Right lobe of liver (tissue), 6 donors: ENCODE measurements at regions not wholly inside any gene's neighbourhood (a gene's known extent, or its start where the extent isn't known, plus 50 kb on each side); places are given as distances from the start of the nearest gene placed in this dataset.
A peak's percentile ranks its signal among the peaks of the same experiment; 100 is the strongest.

Experiments used
- ATAC-seq, 4 donors: fragments of 200-7000 bp; cut with Tn5 transposase; one replicate each; pipeline ENCODE4 v1.9.1; 2020; ENCODE audit warnings: mild to moderate bottlenecking in 4 of 4, moderate library complexity in 4 of 4
- DNase-seq, 3 donors: peaks; one replicate each; pipeline ENCODE4 v3.0.0-alpha.2; 2020
- H3K27ac ChIP-seq, 3 donors: fragments of 200-600 bp; one replicate each; pipeline ENCODE4 v1.8.0; 2022
- H3K27me3 ChIP-seq, 2 donors: fragments of 200-600 bp; one replicate each; pipeline ENCODE4 v1.8.0; 2022
- H3K36me3 ChIP-seq, 4 donors: fragments of 200-600 bp; sonication (generic) in 1 of 4; one replicate each; pipeline versions ENCODE4 v1.5.1 to v1.8.0; 2017 to 2022; ENCODE audit warnings: control low read depth in 1 of 4
- H3K4me1 ChIP-seq, 4 donors: fragments of 200-600 bp; sonication (generic) in 1 of 4; one replicate each; pipeline versions ENCODE4 v1.5.1 to v1.8.0; 2017 to 2022; ENCODE audit warnings: control low read depth in 1 of 4
- H3K4me3 ChIP-seq, 3 donors: fragments of 200-600 bp; one replicate each; pipeline ENCODE4 v1.8.0; 2022
- H3K9me3 ChIP-seq, 4 donors: fragments of 200-600 bp; sonication (generic) in 1 of 4; one replicate each; pipeline versions ENCODE4 v1.5.1 to v1.8.0; 2017 to 2022; ENCODE audit warnings: control low read depth in 1 of 4
- CTCF ChIP-seq, 4 donors: fragments of 200-600 bp in 3 of 4; fragments of 450-650 bp in 1 of 4; IDR thresholded peaks; one replicate each; pipeline versions ENCODE4 v1.5.1 to v1.8.0; 2016 to 2022; ENCODE audit warnings: antibody characterized with exemption in 4 of 4, mild to moderate bottlenecking in 2 of 4
- POLR2A ChIP-seq: fragments of 450-650 bp; IDR thresholded peaks from one replicate; pipeline ENCODE4 v1.6.1; 2017; ENCODE audit warnings: antibody characterized with exemption, mild to moderate bottlenecking
- WGBS: methylation state at CpG from one replicate; pipeline ENCODE4 v1.1.6; 2018; ENCODE audit warnings: low coverage, low lambda C conversion rate; ENCODE audit not compliant: insufficient coverage; ENCODE audit errors: missing lambda C conversion rate; 5-methylcytosine and 5-hydroxymethylcytosine counted together
- intact Hi-C, 2 donors: fragments of 100-400 bp; cut with DNase I; formaldehyde crosslinking; loops; one replicate each; pipeline versions ENCODE4 v1.11.2 to v1.14.1; 2022
- donor health status: DM: no; HTN: yes; CAD: no.
- donor health status: DM: no; HTN: no; CAD: no.
- donor health status: DM: no; HTN: no; CAD: no.
- donor health status: DM: no; HTN: yes; CAD: no.
- donor health status: DM: no; HTN: yes; CAD: no.

DNA sequence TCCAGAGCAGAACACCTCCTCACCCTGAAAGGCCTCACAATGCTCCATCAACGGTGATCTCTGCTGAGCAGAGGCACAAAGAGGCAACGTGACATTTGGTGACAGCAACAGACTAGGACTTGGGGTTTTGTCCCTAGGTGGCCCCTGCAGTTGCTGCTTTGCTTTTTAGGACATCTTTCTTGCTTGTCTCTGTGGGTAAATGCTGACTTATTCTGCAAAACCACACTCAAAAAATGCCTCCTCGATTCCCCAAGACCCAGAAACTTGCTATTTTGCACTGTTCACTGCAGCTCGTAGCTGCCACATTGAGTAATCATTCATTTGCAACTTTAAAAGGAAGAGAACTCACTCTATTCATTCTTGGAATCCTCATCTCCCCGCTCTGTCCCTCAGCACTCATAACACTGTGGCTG lies 209.9 kb downstream of the LY86 start:
- DNase-seq (no peak), ATAC-seq (no peak)
- Histone ChIP-seq H3K27ac (no peak overlapping the region), H3K27me3 (no peaks in the 10 kb centered on the region), H3K4me3 (no peak overlapping the region), H3K4me1 (no peaks in the 10 kb centered on the region), H3K9me3 (no peaks in the 10 kb centered on the region), H3K36me3 (no peaks in the 10 kb centered on the region)
- WGBS: 65% methylated on average over 3 of the region's 5 CpGs
- intact Hi-C loops: no loop called here
- TF ChIP-seq CTCF (IDR thresholded peaks at IDR 0.05): no peak
- no peak for TF ChIP-seq POLR2A

DNA sequence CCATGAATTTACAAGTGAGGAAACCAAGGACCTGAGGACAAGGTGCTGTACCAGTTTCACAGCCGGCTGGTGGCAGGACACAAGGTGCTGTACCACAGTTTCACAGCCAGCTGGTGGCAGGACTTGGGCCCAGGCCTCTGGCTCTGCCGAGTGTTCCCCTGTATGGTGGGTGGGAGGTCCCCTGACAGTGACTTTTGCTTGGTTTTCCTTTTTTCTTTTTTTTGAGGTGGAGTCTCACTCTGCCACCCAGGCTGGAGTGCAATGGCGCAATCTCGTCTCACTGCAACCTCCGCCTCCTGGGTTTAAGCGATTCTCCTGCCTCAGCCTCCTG lies 212.4 kb downstream of the LY86 start:
- Histone ChIP-seq H3K9me3 (no peaks in the 10 kb centered on the region), H3K4me1 (no peaks in the 10 kb centered on the region), H3K27ac (no peak overlapping the region), H3K4me3 (no peak overlapping the region), H3K36me3 (no peaks in the 10 kb centered on the region), H3K27me3 (no peaks in the 10 kb centered on the region)
- WGBS: no CpG with 5 or more reads among the region's 6 CpGs
- no peak for ATAC-seq
- intact Hi-C loops: no loop called here
- TF ChIP-seq POLR2A (no peak), CTCF (IDR thresholded peaks at IDR 0.05) (no peak)
- no peak for DNase-seq

GRCh38 chr6:6801635-6802218 lies 213.2 kb downstream of the LY86 start:
- 82% methylated on average over 5 of the region's 9 CpGs for WGBS
- ATAC-seq: no peak
- Histone ChIP-seq H3K36me3 (no peaks in the 10 kb centered on the region), H3K4me3 (no peak overlapping the region), H3K4me1 (no peaks in the 10 kb centered on the region), H3K27ac (no peak overlapping the region), H3K9me3 (no peaks in the 10 kb centered on the region), H3K27me3 (no peaks in the 10 kb centered on the region)
- TF ChIP-seq POLR2A: no peak
- no peak for TF ChIP-seq CTCF (IDR thresholded peaks at IDR 0.05)
- intact Hi-C loops: no loop called here
- DNase-seq: no peak

DNA sequence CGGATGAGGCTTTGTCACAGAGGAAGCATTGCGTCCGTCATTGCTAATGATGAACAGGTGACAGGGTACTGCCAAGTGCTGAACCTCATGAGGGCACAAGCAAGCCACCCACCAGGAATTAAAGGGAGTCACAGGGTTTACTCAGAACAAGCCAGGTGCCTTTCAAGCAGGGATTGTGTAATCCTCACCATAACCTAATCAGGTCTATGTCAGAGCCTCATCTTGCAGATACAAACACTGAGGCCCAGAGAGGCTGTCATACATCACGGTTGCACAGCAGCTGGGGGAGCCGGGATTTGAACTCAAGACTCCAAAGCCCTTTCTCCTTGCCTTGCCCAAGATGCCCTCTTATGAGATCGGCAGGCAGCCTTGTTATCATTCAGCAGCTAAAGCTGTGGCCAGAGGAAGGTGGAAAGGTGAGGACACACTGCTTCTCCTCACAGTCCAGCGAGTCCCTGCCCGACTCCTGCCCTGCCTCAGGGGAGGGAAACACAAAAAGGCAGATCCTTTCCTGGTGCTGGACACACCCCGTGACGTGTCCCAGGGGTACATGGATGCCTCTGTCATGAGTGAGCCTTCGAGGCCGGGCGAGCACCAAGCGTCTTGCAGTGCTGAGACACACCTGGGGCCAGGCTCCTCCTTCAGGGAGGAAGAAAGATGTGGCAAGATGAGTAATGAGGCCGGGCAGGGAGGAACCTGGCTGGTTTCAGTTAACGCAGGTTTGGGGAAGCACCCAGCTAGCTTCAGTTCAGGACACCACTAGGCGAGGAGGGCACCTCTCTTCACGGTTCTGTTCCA lies 214.9 kb downstream of the LY86 start:
- Histone ChIP-seq H3K9me3 (no peaks in the 10 kb centered on the region), H3K4me3 (no peak overlapping the region), H3K4me1 (peaks cover 0 to 6% (median 2%) of the 10 kb centered on the region in 4 donors), H3K27me3 (no peaks in the 10 kb centered on the region), H3K36me3 (no peaks in the 10 kb centered on the region), H3K27ac (no peak overlapping the region)
- TF ChIP-seq CTCF (IDR thresholded peaks at IDR 0.05): no peak
- TF ChIP-seq POLR2A: no peak
- intact Hi-C loops: no loop called here
- peak in 1 of 3 donors; percentile 39 for DNase-seq
- 78% methylated on average over 8 of the region's 18 CpGs for WGBS
- no peak for ATAC-seq
